Cardiac fibroblast (primary cell): ENCODE measurements at regions not wholly inside any gene's neighbourhood (a gene's known extent, or its start where the extent isn't known, plus 50 kb on each side); places are given as distances from the start of the nearest gene placed in this dataset.
"Not testable (repeated sequence)": the region's sequence is repeated elsewhere in the genome, so short reads cannot be mapped to it uniquely, and the experiment has no call there.

Experiments used
- DNase-seq, 2 donors: peaks; one replicate each; pipeline versions ENCODE4 v3.0.0 to v3.0.0-alpha.2; 2010; ENCODE audit warnings: low read depth in 2 of 2
- H3K4me3 ChIP-seq, 2 donors: replicated peaks in 1 of 2; 1 replicate in 1 of 2; 2 replicates in 1 of 2; pipeline ENCODE4 v1.5.1; 2011; ENCODE audit warnings: low read depth in 2 of 2, low read length in 2 of 2, mild to moderate bottlenecking in 2 of 2, moderate library complexity in 1 of 2
- CTCF ChIP-seq: IDR thresholded peaks from one replicate; pipeline ENCODE4 v1.5.1; 2011; ENCODE audit warnings: low read depth, mild to moderate bottlenecking, low read length, inconsistent platforms

GRCh38 chr6:120759570-120759969, 574.7 kb downstream of the TBC1D32 start:
- TF ChIP-seq CTCF = no peak
- DNase-seq = no peak
- no peak overlapping the region for H3K4me3 ChIP-seq

- not testable (repeated sequence) for H3K4me3 ChIP-seq, DNase-seq
Observed at GRCh38 chr6:120748574-120748973, 585.7 kb downstream of the TBC1D32 start.

DNA sequence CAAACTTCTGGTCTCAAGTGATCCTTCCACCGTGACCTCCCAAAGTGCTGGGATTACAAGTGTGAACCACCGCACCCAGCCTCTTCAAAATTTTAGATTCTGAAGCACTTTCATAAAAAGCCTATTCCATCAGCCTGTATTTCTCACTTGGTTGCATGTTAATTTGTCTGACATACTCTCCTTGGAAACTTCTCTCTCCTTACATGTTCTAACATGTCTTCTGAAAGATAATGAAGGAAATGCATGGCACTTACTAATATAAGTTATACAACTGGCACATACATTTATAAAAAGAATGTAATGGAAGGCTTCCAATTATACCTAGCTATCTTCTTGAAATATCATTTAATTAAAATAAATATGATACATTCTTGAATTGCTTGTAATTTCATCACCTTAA, 597.5 kb downstream of the TBC1D32 start:
- DNase-seq = no peak
- no peak overlapping the region for H3K4me3 ChIP-seq
- TF ChIP-seq CTCF = no peak

DNA sequence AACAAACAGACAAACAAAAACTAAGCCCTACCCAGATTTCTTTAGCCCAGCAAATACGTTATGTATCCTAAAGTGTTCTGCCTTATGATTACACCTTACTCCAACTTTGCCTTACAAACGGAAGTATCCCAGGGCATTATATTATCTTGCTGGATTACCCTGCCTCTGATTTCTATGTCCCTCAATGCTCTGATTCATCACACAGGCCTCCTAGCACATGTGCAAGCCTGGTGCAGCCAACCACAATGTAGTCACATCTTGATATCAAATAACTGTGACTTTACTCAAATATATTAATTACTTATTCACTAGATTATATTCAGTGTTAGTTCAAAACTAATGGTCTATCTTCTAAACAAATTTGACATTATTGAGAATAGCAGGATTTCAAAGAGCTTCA, 598.6 kb downstream of the TBC1D32 start:
- DNase-seq = peak; percentile 0 to 10
- H3K4me3 ChIP-seq = no peak overlapping the region
- no peak for TF ChIP-seq CTCF

- no peak overlapping the region for H3K4me3 ChIP-seq
- TF ChIP-seq CTCF = no peak
- no peak for DNase-seq
Observed at GRCh38 chr6:120711255-120711654, 623.0 kb downstream of the TBC1D32 start.

DNA sequence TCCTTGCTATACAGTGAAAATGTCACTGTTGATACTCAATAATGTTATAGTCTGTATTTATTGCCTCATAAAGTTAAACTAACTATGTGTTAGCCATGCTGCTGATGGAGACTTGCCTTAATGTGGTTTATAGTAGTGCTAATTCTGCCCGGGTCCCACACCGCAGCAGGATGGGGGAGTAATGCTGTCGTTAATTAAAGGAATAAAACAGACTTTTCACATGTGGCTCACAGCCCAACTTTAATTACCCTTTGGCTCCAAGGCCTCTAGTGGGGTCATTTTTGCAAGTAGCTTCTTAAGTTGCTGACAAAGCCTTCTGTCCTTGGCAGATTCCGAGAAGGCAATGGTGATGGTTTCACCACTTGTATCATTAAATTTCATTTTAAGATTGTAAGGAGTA, 634.3 kb downstream of the TBC1D32 start:
- DNase-seq = no peak
- no peak for TF ChIP-seq CTCF
- H3K4me3 ChIP-seq = no peak overlapping the region

DNA sequence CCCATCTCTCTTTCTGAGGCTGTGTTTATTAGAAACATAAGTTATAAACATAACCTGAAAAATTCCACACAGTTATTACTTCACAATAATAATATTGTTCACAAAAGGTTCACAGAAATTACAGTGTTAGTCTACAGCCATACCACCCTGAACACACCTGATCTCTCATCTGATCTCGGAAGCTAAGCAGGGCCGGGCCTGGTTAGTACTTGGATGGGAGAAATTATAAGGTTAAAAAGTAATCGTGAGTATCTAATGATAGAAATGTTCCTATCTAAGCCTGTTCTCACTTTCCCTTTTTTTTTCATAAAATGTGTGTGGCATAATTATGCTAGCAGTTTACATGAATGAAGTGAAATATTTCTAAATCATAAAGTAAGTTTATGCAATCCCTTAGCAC, 647.8 kb downstream of the TBC1D32 start:
- H3K4me3 ChIP-seq = no peak overlapping the region
- no peak for TF ChIP-seq CTCF
- DNase-seq = no peak
